Subcutaneous abdominal adipose tissue (tissue), 5 donors: ENCODE measurements at regions not wholly inside any gene's neighbourhood (a gene's known extent, or its start where the extent isn't known, plus 50 kb on each side); places are given as distances from the start of the nearest gene placed in this dataset.

Experiments used
- H3K27ac ChIP-seq: one replicate; pipeline ENCODE4 v1.7.0; 2013; ENCODE audit warnings: low read depth, mild to moderate bottlenecking, inconsistent platforms, low read length, moderate library complexity
- H3K27me3 ChIP-seq, 5 donors: one replicate each; pipeline ENCODE4 v1.7.0; 2013; ENCODE audit warnings: low read length in 5 of 5, inconsistent platforms in 1 of 5; ENCODE audit not compliant: control insufficient read depth in 5 of 5, insufficient read depth in 4 of 5
- H3K36me3 ChIP-seq, 5 donors: one replicate each; pipeline ENCODE4 v1.7.0; 2013; ENCODE audit warnings: low read length in 5 of 5; ENCODE audit not compliant: control insufficient read depth in 5 of 5, insufficient read depth in 5 of 5
- H3K4me1 ChIP-seq, 5 donors: one replicate each; pipeline ENCODE4 v1.7.0; 2013; ENCODE audit warnings: low read length in 5 of 5, mild to moderate bottlenecking in 3 of 5, moderate library complexity in 1 of 5; ENCODE audit not compliant: control insufficient read depth in 5 of 5, insufficient read depth in 5 of 5
- H3K4me3 ChIP-seq, 5 donors: one replicate each; pipeline ENCODE4 v1.7.0; 2013; ENCODE audit warnings: low read length in 5 of 5, low read depth in 1 of 5
- H3K9ac ChIP-seq, 5 donors: one replicate each; pipeline ENCODE4 v1.7.0; 2013; ENCODE audit warnings: low read length in 5 of 5, mild to moderate bottlenecking in 4 of 5, moderate library complexity in 3 of 5
- H3K9me3 ChIP-seq, 5 donors: one replicate each; pipeline ENCODE4 v1.7.0; 2013; ENCODE audit warnings: low read length in 5 of 5; ENCODE audit not compliant: control insufficient read depth in 5 of 5
- donor health status: healthy.
- donor health status: healthy.
- donor health status: healthy.
- donor health status: healthy.
- donor health status: healthy.

GRCh38 chr17:72223866-72224291 lies 103.1 kb downstream of the SOX9 start:
- H3K36me3 ChIP-seq = no peaks in the 10 kb centered on the region
- H3K4me3 ChIP-seq = no peak overlapping the region
- no peak overlapping the region for H3K9ac ChIP-seq
- no peak overlapping the region for H3K27ac ChIP-seq
- peaks cover 0 to 24% (median 19%) of the 10 kb centered on the region in 5 donors for H3K27me3 ChIP-seq
- peaks cover 0 to 11% (median 9%) of the 10 kb centered on the region in 5 donors for H3K4me1 ChIP-seq
- H3K9me3 ChIP-seq = no peaks in the 10 kb centered on the region

GRCh38 chr17:72226322-72226721 lies 105.5 kb downstream of the SOX9 start:
- H3K36me3 ChIP-seq = no peaks in the 10 kb centered on the region
- no peak overlapping the region for H3K27ac ChIP-seq
- no peak overlapping the region for H3K9ac ChIP-seq
- peaks cover 0 to 6% (median 0%) of the 10 kb centered on the region in 5 donors for H3K27me3 ChIP-seq
- no peaks in the 10 kb centered on the region for H3K4me1 ChIP-seq
- H3K4me3 ChIP-seq = no peak overlapping the region
- H3K9me3 ChIP-seq = no peaks in the 10 kb centered on the region

GRCh38 chr17:72233986-72234385 lies 113.2 kb downstream of the SOX9 start:
- Histone ChIP-seq H3K4me3 (no peak overlapping the region), H3K9ac (no peak overlapping the region), H3K4me1 (no peaks in the 10 kb centered on the region), H3K27me3 (peaks cover 0 to 7% (median 4%) of the 10 kb centered on the region in 5 donors), H3K27ac (no peak overlapping the region), H3K9me3 (no peaks in the 10 kb centered on the region), H3K36me3 (no peaks in the 10 kb centered on the region)

DNA sequence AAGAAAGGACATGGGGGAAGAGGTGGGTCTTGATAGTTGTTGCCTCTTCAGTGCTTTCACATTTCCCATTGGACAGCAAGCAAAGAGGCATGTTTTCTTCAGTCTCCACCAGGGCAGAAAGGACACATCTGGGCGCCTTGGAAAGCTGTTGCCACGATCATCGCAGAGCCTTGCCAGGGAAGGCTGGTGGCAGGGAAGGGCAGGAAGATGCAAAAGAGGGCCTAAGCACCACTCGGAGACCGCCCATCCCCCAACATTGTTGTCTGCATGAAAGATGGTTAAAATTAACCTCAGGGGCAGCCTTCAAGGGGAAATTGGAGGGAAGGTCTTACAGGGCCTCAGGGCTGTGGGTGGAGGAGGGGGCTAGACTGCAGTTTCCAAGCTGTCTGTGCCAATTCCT lies 114.2 kb downstream of the SOX9 start:
- Histone ChIP-seq H3K4me1 (no peaks in the 10 kb centered on the region), H3K27ac (no peak overlapping the region), H3K36me3 (no peaks in the 10 kb centered on the region), H3K9ac (no peak overlapping the region), H3K27me3 (peaks cover 0 to 7% (median 4%) of the 10 kb centered on the region in 5 donors), H3K4me3 (no peak overlapping the region), H3K9me3 (peaks cover 0 to 2% (median 0%) of the 10 kb centered on the region in 5 donors)

DNA sequence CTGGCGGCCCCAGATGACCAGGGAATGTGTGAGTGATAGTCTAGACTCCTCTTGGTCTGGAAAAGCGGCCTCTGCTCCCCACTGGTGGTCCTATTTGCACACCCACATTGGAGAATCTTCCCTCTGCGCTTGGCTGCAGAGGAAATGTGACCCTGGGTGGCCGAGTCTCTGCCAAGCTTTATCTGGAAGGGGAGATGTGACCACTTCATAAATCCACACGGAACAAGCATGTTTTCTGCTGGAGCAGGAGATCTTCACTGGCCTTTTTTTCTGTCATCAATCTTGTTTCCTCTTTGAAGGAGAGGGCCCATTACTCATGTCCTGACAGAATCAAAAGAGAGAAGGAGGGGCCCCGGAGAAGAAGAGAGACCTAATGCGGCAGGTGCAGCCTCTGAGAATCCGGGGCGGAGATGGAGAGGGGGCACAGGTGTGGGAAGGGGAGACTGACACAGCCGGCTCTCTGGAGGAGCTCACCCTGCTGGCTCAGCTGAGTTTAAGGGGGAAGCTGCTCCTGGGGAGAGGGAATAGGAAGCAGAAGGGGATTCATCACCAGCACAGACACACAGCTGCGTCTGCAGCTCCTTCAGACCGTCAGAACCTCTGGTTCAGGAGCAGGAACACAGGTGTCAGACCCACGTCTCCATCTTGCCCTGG lies 116.3 kb downstream of the SOX9 start:
- peaks cover 0 to 7% (median 4%) of the 10 kb centered on the region in 5 donors for H3K27me3 ChIP-seq
- H3K9me3 ChIP-seq = peaks cover 0 to 8% (median 0%) of the 10 kb centered on the region in 5 donors
- H3K9ac ChIP-seq = no peak overlapping the region
- no peak overlapping the region for H3K27ac ChIP-seq
- no peak overlapping the region for H3K4me3 ChIP-seq
- no peaks in the 10 kb centered on the region for H3K4me1 ChIP-seq
- no peaks in the 10 kb centered on the region for H3K36me3 ChIP-seq

- Histone ChIP-seq H3K4me3 (no peak overlapping the region), H3K9me3 (peaks cover 0 to 8% (median 0%) of the 10 kb centered on the region in 5 donors), H3K27ac (no peak overlapping the region), H3K27me3 (peaks cover 0 to 7% (median 4%) of the 10 kb centered on the region in 5 donors), H3K4me1 (no peaks in the 10 kb centered on the region), H3K9ac (no peak overlapping the region), H3K36me3 (no peaks in the 10 kb centered on the region)
Measured at GRCh38 chr17:72238157-72238673, 117.4 kb downstream of the SOX9 start.

DNA sequence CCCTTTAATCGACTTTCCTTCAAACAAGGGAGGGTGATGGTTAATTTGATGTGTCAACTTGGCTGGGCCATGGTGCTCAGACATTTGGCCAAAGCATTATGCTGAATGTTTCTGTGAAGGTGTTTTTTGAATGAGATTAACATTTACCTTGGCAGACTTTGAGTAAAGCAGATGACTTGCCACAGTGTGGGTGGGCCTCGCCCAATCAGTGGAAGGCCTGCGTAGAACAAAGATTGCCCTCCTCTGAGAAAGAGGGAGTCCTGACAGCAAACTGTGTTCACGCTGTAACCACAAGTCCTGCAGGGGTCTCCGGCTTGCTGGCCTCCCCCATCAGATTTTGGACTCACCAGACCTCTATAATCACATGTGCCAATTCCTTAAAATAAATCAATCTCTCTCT lies 118.7 kb downstream of the SOX9 start:
- Histone ChIP-seq H3K36me3 (no peaks in the 10 kb centered on the region), H3K4me1 (no peaks in the 10 kb centered on the region), H3K27ac (no peak overlapping the region), H3K27me3 (peaks cover 0 to 6% (median 4%) of the 10 kb centered on the region in 5 donors), H3K9ac (no peak overlapping the region), H3K9me3 (peaks cover 2 to 16% (median 10%) of the 10 kb centered on the region in 5 donors), H3K4me3 (no peak overlapping the region)

DNA sequence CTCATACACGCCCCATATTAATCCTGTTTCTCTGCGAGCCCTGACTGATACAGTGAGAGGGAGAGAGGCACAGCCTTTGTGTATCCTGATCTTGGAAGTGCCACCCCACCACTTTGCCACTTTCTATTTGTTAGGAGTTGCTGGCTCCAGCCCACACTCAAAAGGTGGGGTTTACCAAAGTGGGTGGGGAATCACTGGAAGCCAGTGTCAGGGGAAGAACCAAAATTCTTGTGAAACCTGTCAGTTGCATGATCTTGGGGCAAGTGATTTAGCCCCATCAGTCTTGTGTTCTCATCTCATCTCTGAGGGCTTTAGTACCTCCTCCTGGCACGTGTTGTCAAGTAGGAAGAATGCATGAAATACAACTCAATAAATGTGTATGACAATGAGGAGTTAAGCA lies 119.5 kb downstream of the SOX9 start:
- H3K9ac ChIP-seq = no peak overlapping the region
- peaks cover 2 to 16% (median 10%) of the 10 kb centered on the region in 5 donors for H3K9me3 ChIP-seq
- no peaks in the 10 kb centered on the region for H3K36me3 ChIP-seq
- peaks cover 0 to 6% (median 0%) of the 10 kb centered on the region in 5 donors for H3K27me3 ChIP-seq
- no peak overlapping the region for H3K27ac ChIP-seq
- H3K4me1 ChIP-seq = no peaks in the 10 kb centered on the region
- H3K4me3 ChIP-seq = no peak overlapping the region

DNA sequence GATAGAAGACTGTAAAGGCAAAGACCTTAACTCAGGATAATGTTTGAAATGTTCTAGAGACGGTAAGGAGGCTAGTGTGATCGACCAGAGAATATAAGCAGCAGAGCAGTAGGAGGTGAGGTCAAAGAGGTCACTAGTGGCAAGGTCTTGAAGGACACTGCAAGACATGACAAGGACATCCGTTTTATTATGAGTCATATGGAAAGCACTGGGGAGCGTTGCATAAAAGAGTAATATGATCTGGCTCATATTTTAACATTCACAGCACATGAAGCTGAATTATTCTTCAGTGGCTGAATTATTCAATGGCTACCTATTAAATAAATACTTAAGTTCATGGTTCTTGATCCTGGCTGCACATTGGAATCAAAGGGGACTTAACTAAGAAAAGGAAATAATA lies 123.7 kb downstream of the SOX9 start:
- Histone ChIP-seq H3K9ac (no peak overlapping the region), H3K4me1 (no peaks in the 10 kb centered on the region), H3K27ac (no peak overlapping the region), H3K9me3 (peaks cover 2 to 15% (median 10%) of the 10 kb centered on the region in 5 donors), H3K27me3 (peaks cover 0 to 4% (median 0%) of the 10 kb centered on the region in 5 donors), H3K36me3 (no peaks in the 10 kb centered on the region), H3K4me3 (peak overlapping the region in 1 of 5 donors; percentile 33)

- Histone ChIP-seq H3K4me1 (no peaks in the 10 kb centered on the region), H3K9ac (no peak overlapping the region), H3K4me3 (no peak overlapping the region), H3K27me3 (peaks cover 0 to 4% (median 0%) of the 10 kb centered on the region in 5 donors), H3K27ac (no peak overlapping the region), H3K36me3 (no peaks in the 10 kb centered on the region), H3K9me3 (peaks cover 2 to 14% (median 10%) of the 10 kb centered on the region in 5 donors)
Measured at GRCh38 chr17:72244956-72245355, 124.1 kb downstream of the SOX9 start.
